ENCODE measurements at regions not wholly inside any gene's neighbourhood (a gene's known extent, or its start where the extent isn't known, plus 50 kb on each side); places are given as distances from the start of the nearest gene placed in this dataset.
"Not testable (repeated sequence)": the region's sequence is repeated elsewhere in the genome, so short reads cannot be mapped to it uniquely, and the experiment has no call there.

DNA sequence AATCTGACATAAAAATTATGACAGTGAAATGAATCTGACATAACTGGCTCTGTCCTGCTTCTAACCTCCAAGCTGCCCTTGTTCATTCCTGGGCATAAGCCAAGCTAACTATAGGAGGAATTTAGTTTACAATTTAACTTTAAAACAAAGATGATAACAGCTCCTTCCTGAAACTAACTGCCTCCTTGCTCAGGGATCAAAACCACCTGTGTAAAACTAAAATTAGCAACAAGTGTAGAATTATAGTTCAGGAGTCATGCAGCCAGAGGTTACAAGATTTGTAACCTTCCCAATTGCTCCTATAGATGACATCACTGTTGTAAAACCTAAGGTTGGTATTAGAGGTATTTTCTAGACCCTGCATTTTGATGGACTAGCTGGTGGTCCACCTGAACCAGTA, 256.4 kb upstream of the POM121L12 start:
- DNase-seq (ENCODE audit: low read depth), result no peak

DNA sequence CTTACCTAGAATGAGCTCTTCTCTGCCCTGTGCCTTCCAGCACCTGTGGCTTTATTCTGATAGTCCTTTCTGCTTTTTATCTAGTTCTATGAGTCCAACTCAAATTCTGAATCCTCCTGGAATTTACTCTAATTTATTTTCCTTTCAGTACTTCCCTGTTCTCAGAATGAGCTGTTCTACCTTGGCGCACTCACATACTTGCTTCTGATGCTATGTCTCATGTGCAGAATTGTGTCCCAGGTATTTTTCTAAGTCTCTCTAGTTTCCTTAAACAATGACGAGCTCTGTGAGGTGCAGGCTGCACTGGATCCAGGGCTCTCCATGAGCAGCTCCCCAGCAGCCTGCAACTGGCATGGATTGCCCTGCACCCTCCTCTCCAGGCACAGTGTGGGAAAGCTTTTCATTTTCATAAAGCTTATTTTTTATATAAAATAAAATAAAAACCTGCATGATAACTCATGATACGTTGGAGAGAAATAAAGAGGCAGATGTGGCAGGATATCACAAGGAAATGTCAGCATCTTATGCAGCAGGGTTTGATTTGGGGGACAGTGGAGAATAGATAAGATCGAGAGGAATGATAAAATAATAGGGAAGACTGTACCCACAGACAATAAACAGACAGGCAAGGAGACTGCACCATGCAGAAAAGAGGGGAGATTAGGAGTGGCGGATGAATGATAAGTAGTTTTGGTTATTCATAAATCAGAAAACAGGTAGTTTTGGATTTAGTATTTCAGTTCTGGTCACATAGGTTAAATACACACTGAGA, 258.2 kb upstream of the POM121L12 start:
- DNase-seq (ENCODE audit: low read depth), result no peak

DNA sequence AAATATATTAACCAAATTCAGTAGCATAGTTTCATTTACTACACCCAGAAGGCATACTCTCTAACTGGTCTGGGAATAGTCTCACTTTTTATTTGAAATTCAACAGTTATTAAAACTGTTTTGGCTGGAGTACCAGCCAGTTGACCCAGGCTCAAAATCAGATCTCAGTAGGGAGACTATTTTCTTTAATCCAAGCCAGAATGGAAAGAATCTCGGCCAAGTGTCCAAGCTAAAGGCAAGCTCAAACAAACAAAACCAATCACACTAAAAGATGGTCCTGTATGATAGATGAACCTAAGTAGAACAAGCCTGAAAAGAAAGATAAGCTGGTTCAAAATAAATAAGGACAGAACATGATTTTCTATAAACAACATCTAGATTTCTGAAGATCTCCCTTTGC, 259.6 kb upstream of the POM121L12 start:
- DNase-seq (ENCODE audit: low read depth), result no peak

DNA sequence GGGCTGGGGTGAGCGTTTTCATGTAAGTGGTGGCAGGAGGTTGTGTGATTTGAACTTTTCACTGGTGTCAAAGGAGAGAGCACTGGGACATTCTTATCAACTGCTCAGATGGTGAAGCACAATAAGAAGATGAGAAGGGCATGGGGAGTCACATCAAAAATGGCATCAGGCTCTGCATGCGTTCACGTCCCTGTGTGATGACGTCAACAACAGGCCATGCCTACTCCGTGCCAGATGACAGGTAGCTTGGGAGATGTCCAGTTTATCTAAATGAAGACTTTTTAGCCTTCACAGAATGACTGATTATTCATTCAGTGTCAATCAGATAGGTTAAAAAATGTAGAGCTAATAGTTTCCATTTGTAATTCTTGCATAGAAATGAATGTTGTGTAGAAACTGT, 264.3 kb upstream of the POM121L12 start:
- DNase-seq (ENCODE audit: low read depth), result no peak

DNA sequence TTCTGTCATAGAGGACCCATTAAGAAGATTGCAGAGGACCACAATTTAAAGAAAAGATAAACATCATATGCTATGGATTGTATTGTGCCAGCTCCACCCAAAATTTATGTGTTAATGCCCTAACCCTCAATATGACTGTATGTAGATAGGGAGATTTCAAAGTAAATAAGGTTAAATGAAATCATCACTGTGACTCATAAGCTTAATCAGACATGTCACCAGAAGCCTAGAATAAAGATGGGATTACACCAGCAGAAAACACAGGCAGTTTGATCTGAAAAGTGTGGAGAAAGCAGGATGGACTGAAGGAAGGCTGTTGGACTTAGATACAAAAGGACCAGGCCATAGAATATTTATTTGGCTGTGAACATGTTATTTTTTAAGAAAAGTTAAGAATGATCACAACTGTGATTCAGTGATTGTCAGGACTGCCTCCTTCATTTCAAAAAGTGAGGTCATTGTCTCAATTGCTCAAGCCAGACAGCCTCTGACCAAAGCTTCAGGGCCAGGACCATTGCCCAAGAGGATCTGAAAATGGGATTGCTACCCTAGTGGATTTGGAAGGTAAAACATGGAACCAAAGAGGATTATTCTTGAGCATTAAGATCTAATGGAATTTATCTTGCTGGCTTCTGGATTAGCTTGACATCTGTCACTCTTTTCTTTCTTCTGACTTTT, 270.8 kb upstream of the POM121L12 start:
- DNase-seq (ENCODE audit: low read depth), result no peak

DNA sequence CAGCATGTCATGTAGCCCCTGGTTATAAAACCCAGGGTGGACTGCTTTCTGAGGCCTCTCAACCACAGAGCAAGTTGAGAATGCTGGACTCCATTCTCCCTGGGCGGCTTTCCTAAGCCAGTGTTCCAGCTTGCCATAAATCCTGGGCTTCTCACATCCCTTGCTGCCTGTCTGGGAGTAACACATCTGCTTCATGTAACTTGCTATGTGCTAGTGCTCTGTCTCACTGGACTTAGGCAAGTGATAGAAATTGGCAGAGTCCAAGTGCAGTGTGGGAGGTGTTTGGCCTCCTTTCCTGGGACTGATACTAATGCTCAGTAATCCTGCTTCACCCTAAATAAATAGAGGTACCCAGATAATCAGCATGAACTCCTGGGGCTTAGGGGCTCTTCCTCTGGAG, 277.1 kb upstream of the POM121L12 start:
- no peak for DNase-seq (ENCODE audit: low read depth)

DNA sequence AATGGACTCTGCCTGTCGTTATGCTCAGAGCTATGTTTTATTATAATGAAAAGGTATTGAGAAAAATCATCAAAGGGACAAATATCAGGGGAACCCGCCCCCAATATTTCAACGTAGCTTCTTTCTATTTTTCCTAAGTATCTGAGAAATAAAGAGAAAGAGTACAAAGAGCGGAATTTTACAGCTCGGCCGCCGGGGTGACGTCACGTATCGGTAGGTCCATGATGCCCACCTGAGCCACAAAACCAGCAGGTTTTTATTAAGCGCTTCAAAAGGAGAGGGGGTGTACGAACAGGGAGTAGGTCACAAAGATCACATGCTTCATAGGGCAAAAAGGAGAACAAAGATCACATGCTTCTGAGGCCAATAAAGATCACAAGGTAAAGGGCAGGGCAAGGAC, 281.6 kb upstream of the POM121L12 start:
- DNase-seq (ENCODE audit: low read depth), result no peak

DNA sequence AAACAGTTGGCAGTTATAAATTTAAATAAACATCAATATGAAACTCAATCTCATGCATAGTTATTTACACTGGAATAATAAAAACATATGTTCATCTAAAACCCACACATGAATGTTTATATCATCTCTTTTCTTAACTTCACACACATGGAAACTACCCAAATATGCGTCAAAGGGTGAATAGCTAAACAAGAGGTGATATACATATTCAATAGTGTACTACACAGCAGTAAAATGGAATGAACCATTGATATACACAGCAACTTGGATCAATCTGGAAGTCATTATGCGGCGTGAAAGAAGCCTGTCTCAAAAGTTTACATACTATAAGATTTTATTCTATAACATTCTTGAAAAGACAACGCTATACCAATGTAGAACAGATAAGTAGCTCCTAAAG, 282.5 kb upstream of the POM121L12 start:
- no peak for DNase-seq (ENCODE audit: low read depth)

DNA sequence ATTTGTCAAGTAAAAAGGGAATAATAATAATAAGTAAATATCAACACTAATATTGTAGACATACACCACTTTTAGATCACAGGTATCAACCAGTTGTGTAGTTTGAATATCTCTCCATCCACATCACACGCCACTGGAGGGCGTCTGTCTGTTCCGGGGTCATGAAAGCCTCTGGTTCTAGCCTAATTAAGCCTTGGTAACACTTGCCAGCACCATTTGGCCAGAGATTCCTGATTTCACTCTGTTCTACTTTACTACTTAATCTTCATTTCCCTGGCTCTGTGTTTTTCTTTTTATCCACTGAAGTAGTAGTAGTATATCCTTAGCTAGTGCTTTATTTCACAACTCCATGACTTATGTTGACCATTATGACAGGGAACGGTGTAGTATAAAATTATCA, 285.6 kb upstream of the POM121L12 start:
- no peak for DNase-seq (ENCODE audit: low read depth)

DNA sequence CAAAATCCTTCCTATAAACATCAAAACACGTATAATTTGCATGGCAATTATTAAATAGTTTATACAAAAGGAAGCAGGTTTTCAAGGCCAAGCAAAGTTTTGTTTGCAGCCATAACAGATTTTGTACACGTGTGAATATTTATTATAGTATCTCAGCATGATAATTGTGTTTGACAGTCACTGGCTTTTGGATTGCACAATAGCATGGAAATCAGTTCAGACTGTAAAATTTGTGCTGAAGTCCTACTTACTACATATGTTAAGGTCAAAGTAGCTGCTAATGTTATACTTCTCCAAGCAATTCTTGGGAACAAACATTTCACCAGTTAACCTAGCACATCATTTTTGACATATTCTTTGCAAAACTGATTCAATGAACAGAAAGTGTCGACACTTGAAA, 287.6 kb upstream of the POM121L12 start:
- DNase-seq (ENCODE audit: low read depth), result no peak

DNA sequence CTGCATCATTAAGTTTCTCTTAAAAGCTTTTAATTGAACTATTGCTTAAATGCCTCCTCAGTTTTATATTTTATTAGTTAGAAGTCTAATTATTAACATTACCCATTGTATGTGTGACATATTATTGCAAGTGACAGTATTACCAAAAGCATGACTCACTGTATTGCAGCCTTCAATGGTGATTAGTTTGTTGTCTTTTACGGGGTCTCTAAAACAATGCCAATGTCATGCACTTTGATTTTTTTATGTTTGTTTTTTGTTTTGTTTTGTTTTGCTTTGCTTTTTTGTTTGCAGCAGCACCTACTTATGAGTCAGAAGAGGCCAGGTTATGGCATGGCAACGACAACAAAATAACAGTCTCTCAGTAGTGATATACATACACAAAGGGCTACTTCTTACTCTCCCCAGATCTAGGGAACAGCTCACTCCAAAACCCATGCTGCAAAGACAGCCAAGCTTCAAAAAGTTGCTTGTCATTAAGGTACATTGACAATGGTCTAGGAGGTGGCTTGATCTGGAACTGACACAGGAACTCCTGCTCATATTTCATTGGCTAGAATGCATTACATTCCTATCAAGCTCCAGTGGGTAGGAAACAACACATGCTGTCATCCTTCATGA, 293.7 kb upstream of the POM121L12 start:
- no peak for DNase-seq (ENCODE audit: low read depth)

DNA sequence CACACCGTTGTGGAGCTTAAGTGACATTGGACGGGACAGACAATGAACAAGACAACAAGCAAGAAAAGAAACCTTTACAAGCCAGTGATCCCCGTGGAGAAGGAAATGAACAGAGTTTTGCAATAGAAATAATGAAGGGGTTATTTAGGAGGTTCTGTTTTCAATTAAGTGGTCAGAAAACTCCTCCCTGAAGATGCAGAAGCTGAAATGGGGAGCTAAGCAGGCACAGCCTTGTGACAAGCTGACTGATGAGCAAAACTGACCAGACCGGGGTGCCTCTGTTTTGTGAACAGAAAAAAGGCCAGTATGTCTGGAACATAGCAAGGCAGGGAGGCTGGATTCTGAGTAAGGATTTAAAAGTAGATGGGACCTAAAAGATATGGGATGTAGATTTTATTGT, 299.8 kb upstream of the POM121L12 start:
- no peak for DNase-seq (ENCODE audit: low read depth)

DNA sequence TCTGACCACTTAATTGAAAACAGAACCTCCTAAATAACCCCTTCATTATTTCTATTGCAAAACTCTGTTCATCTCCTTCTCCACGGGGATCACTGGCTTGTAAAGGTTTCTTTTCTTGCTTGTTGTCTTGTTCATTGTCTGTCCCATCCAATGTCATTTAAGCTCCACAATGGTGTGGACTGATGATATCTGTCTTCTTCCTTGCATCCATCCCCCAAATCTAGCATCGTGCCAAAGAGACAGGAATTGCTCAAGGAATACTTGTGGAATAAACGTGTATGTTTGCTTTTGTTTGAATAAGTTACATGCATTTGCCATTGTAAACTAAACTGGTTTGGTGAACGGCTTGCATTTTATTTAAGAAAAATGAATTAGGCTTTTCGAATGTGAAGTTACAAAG, 306.8 kb upstream of the POM121L12 start:
- not testable (repeated sequence) for DNase-seq (ENCODE audit: low read depth)

DNA sequence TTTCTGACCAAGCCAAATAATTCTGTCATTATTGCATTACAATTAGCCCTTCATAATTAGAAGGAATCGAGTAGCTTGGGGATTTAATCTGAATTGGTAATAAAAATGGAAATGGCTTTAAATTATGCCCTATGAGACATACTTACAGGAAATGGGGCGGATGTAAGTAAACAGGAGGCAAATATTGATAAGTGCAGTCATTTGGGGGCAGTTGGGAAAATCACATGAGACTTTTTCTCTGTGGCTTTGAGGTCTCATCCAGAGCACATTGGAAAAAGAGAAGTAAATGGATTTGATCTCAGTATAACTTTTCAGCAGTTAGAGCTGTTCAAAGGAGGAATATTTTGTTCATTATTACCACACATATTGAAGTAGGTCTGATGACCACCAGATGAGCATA, 307.8 kb upstream of the POM121L12 start:
- no peak for DNase-seq (ENCODE audit: low read depth)

DNA sequence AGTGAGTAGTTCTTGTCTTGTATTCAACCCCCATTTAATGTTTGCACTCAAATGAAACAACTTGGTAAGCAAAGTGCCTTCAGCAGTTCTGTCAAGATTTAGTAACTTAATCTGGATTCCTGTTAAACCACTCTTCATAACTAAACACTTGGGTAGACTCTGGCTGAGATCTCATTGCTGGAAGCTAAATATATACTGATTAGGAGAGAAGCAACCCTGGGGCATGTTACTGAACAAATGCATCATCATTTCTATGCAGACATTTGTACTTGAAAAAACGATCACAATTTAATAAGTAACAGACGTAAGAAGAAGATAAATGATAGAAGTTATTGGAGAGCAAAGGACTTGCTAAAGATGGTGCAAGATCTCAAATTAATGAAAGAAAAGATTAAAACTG, 308.4 kb upstream of the POM121L12 start:
- no peak for DNase-seq (ENCODE audit: low read depth)

DNA sequence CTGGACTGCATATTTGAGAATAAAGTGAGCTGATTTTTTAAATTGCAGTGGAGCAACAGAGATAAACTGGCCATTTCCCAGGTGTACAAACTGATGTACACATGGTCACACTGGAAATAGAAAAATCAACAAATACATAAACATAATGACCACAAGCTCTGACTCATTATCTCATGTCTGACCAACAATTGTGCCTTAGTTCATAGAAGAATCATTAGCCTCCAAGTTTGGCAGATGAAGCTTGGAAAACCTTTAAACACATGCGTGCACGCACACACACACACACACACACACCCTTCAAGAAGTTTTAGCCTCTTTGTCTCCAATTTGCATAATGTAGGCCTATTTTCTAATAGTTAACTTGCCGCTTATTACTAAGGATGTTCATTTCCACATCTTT, 308.9 kb upstream of the POM121L12 start:
- no peak for DNase-seq (ENCODE audit: low read depth)

DNA sequence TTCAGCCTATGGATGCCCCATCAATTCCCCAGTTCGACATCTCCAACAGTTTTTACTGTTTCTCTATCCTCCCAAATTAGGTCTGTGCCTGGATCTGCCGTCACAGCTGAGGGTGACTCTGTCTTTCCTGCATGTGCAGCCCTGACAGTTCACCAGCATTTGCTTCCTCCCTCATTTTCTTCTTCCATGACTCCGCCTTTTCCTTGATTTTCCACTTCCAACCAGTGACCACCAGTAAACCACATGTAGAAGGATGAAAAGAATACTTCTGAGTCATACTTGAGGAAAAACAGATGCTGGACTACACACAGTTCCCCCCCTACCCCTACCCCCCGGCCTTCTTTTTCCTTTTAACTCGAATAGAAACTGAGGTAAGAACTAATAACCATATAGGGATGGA, 311.8 kb upstream of the POM121L12 start:
- no peak for DNase-seq (ENCODE audit: low read depth)

DNA sequence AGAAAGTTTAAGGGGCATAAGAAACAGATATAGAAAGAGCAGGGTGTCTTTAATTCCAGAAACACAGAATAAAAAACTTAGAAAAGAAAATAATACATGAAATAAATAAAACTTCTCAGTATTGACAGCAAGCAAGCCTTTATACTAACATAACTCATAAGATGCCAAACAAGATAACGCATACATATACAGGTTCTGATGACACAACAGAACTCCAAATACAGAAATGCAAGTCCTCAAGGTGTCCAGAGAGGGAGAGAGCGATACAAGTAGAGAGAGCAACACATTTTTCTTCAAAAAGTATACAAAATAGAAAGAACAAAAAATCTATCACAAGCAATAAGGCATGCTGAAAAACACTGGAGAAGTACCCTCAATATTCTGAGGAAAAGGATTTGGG, 314.6 kb upstream of the POM121L12 start:
- DNase-seq (ENCODE audit: low read depth), result no peak

DNA sequence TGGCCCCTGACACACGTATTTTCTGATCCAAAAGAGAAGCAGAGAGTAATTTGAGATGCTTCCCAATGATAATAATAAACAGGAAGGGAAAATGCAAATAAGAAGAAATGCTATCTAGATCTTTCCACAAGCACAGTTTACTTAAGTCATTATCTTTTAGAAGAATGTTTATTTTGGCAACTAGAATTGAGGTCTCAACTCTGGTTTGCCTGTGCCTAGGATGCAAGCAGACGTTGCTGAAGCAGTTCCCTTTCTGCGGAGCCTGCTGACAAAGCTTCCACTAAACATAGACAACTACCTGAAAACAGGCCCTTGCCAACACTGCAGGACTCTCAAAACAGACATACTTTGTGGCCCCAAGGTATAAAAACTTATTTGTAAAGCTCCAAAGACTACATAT, 315.8 kb upstream of the POM121L12 start:
- no peak for DNase-seq (ENCODE audit: low read depth)

DNA sequence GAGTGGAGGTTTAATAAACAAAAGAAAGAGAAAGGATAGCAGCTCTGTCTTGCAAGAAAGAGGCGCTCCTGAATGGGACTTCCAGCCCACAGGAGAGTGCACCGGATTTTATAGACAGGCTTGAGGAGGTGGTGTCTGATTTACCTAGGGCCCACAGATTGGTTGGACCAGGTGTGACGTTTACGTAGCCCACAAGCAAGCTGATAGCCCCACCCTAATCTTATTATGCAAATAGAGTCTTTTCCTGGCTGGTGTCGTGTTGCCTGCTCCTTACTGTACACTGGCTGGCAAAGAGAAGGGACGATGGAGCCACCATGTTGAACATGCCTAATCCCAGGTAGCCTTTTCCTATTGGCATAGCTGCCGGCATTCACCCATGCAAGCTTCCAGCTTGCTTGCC, 319.7 kb upstream of the POM121L12 start:
- no peak for DNase-seq (ENCODE audit: low read depth)

DNA sequence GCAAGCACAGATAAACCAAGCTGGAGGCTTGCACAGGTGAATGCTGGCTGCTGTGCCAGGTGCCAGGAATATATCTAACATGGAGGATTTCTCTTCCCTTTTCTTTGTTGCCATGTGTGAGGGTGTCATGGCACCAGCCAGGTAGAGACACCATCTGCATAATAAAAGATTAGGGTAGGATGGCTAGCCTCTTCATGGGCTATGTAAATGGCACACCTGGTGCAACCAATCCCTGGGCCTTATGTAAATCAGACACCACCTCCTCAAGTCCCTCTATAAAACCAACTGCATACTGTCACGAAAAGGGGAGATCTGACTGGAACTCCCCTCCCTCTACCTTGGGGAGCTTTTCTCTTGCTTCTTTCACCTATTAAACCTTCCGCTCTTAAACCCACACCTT, 322.5 kb upstream of the POM121L12 start:
- no peak for DNase-seq (ENCODE audit: low read depth)

DNA sequence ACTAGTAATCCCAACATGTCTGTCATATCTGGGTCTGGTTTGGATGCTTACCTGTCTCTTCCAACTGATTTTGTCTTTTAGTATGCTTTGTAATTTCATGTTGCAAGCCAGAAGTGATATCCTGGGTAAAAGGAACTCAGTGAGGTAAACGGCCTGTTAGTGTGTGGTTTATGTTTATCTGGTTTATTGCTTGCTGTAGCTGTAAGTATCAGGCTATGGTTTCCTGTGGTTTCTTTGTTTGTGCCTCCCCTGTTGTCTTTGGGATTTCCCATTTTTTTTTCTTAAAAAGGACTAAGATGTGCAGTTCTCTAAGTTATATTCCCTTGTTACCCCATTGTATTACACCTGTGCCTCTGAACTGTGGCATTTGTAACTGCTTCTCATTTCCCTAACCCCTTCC, 323.5 kb upstream of the POM121L12 start:
- no peak for DNase-seq (ENCODE audit: low read depth)

DNA sequence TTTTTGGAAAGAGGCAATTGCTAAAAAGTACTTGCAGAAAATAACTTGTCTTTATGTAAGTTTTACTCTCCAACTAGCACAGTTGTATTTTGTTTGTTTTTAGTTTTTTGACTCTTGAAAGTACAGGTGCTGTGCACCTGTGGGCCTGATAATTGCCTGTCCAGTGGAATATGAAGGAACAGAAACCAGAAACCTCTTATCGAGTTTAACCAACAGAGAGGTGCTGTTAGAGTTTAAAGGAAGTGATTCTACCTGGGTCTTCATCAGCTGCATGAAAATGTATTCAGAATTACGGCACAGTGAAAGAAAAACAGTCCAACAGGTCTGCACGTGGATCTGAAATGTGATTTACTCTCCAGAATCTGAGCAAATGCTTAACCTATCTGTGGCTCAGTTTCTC, 326.6 kb upstream of the POM121L12 start:
- no peak for DNase-seq (ENCODE audit: low read depth)

Measured in Daoy (cell line).